ENCODE measurements at regions not wholly inside any gene's neighbourhood (a gene's known extent, or its start where the extent isn't known, plus 50 kb on each side); places are given as distances from the start of the nearest gene placed in this dataset.

- no peak for DNase-seq
Observed at GRCh38 chr20:39431091-39431880, 469.1 kb downstream of the DHX35 start.

DNA sequence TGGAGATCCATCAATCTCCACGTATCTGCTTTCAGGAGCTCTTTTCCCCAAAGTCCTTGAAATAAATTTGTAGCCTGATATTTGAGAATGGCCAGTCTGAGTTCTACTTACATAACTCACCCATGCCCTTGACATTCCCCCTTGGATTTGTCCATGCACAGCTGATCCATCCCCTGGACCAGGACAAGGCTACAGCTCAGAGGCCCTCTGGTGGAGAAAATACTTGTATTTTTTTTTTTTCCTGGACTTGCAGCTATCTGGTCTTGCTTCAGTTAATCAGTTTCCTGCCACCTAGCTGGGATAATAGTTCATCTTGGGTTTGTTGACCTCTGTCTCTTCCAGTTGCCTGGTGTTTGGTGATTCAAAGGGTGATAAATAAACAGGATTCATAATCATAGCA lies 467.6 kb downstream of the DHX35 start:
- DNase-seq, result peak; percentile 30

DNA sequence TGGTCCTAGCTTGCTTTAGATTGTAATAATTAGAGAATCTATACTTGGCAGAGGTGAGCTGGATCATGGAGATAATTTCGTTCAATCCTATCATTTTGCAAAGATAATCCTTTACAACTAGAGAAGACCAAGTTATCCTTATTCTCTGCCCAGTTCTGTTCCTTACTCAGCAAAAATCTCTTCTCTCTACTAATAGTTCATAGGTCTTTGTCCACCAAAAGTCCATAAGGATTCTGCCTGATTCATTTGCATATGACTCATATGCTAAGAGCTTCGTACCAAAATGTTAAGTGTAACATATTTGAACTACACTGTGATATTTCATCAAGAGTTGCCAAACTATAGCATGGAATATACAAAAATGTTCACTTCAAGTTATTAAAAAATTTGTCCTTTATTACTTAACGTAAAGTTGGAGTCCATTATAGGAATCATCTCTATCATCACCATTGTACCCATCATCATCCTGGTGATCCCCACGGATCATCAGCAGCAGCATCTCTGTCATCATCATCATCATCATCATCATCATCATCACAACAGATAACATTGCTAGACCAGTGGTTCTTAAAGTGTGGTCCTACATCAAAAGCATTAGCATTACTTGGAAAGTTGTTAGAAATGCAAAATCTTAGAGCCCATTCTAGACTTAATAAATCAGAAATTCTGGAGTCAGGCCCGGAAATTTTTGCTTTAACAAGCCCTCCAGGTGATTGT lies 463.0 kb downstream of the DHX35 start:
- no peak for DNase-seq

GRCh38 chr20:39421571-39422105 lies 459.5 kb downstream of the DHX35 start:
- DNase-seq, result no peak

DNA sequence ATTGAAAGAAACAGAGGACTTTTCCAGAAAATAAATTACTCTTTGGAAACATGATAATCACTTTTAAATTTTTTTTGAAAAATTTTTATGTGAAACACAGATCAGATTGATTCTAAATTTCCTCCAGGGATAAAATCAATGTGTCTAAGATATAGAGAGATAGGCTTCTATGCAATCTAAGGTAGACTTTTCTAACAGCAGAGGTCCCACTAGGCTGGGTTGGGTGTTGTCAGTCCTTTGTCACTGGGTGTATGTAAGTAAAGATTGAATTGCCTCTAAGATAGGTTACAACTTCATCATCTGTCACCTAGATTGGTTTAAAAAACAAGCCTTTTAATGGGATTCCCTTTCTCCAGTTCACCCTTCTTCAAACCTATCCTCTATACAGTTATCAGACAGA lies 449.9 kb downstream of the DHX35 start:
- no peak for DNase-seq

DNA sequence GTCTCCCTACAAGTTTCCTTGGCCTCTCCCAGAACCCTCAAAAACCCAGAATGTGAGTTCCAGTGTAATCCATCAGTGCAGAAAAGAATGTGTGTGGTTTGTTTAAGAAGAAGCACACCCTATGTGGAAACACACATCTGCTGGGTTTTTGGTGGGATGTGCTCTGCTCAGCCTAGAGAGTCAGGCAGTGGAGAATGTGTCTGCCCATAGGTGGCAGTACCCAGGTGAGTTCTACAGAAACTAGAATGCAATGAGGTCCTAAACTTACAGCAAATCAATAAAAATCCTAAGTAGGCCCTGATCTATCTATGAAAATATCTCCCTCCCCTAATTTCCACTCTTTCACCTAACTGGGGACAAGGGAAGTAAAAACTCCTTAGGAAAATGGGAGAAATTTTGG lies 437.3 kb downstream of the DHX35 start:
- no peak for DNase-seq

DNA sequence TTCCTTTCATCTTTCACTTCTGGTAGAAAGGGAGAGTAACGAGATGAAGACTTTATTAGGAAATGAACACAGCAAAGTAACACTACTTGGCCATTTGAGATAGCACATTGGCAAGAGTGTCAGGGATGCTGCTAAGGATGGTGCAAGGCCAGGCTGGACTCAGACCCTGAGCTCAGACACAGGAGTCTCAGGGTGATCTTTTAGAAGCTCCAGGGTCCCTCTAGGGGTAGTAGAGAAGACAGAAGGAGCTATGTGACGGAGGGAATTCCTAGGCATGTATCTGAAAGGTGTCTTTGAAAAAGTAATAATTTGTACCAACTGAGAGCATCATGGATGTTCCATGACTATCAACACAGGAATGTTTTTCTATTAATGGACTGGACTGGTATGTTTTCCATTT lies 436.5 kb downstream of the DHX35 start:
- DNase-seq, result no peak

- DNase-seq, result no peak
Observed at GRCh38 chr20:39397646-39398045, 435.5 kb downstream of the DHX35 start.

GRCh38 chr20:39395478-39396291 lies 433.5 kb downstream of the DHX35 start:
- no peak for DNase-seq

DNA sequence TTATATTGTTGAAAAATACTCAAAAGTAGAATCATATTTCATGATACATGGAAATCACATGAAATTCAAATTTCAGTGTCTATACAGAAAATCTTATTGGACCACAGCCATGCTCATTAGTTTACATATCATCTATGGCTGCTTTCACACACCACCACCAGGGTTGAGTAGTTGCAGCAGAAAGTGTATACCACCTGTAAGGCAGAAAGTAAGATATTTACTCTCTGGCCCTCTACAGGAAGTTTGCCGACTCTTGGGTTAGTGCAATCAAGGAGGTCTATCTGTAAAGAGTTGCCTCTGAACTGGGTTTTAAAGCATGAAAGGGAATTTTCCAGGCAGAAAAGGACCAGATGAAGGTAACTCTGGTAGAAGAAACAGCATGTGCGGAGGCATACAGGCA lies 432.3 kb downstream of the DHX35 start:
- DNase-seq, result no peak

DNA sequence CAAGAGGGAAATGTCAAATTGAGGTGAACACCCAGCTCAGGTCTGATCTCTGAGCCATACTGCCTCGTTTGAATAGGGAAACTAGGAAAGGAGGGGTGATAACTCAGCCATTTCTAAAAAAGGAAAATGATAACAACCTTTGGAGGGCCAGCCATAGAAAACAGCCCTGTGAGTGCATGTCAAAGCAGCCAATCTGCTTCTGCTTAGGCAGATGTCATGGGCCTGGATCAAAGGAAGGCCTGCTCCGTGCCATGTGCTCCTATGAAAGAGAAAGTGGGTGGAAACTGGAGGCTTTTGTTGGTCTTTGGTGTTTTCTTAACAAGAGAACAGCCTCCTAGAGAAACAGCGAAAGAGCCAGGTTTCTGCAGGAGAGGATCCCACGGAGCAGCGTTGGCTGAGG lies 428.0 kb downstream of the DHX35 start:
- no peak for DNase-seq

DNA sequence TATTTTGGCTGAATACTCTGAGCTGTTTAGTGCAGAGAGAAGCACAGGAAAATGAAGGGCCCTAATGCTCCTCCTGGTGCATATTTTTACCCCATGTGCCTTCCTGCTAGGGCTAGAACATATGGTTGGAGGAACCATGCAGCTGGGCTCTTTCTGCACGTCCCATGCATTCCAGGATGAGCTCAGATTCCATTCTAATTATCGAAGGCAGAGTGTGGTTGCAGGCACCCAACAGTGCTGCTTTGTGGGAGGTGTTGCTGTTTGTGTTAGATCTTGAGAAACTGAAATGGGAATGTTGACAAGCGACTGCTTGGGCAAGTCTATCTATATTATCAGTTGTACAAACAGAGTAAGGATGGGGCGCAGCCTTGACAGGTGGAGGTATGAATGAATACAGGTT lies 419.5 kb downstream of the DHX35 start:
- DNase-seq, result no peak

- no peak for DNase-seq
Observed at GRCh38 chr20:39378776-39379175, 416.6 kb downstream of the DHX35 start.

DNA sequence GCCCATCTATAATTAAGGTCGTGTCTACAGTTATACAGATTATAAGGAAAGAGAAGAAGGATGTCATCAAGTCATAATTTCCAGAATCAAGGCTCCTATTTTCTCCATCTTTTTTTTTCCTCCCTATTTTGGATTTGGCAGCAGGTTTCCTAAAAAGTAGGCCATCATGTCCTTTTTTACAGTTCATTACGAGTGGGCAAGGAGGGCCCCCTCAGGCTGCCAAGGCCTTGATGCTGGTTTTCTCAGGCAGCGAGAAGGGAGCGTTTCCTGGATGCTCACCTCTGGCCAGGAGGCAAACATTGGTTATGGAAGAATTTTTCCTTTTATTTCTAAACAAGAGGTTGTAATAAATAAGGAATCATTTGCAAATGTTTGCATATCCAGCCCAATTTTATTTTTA lies 414.6 kb downstream of the DHX35 start:
- DNase-seq, result no peak

DNA sequence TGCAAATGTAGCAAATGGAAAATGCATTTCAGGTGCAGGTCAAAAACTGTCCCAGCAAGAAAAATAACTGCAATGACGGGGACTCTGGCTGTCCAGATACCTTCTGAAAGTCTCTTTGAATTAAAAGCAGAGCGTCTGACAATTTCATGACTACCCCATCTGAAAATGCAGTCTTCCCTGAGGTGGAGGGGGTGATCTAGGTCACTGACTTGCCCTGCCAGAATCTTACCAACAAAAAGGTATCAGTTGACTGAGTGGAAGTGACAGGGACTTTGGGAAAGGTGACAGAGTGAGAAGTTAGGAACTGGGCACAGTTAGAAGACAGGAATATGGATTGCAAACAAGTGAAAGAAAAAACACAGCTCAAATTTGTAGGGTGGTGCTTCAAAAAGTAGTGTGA lies 402.2 kb downstream of the DHX35 start:
- DNase-seq, result no peak

GRCh38 chr20:39359981-39360620 lies 398.0 kb downstream of the DHX35 start:
- DNase-seq, result no peak

DNA sequence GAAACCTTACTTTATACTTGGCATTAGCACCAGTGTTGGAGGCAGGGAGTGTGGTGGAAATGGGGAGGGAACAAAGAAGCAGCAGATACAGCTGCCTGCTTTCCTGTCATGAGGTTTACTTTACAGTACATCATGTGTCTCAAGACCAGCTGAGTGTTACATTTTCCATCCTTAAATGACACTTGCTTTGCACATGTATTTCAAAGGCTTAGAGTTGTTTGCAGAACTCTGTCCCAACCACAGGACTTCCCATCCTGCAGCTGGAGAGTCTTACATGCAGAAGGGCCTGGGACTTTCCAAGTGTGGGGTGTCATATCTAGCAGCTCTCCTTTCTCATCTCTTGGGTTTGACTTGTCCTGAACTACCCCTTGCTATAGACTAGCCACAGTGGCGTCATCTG lies 395.9 kb downstream of the DHX35 start:
- DNase-seq, result no peak

- DNase-seq, result no peak
Observed at GRCh38 chr20:39356908-39357307, 394.8 kb downstream of the DHX35 start.

DNA sequence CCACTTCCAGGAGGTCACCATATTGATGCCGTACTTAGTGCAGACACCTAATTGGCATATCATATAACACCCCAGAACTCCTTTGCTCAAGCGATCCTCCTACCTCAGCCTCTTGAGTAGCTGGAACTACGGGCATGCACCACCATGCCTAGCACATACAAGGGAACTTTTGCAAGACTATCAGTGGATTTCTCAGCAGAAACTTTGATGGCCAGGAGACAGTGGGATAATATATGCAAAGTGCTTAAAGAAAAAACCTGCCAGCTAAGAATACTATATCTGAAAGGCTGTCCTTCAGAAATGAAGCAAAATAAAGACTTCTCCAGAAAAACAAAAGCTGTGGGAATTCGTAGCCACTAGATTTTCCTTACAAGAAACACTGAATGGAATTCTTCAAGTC lies 387.1 kb downstream of the DHX35 start:
- DNase-seq, result no peak

DNA sequence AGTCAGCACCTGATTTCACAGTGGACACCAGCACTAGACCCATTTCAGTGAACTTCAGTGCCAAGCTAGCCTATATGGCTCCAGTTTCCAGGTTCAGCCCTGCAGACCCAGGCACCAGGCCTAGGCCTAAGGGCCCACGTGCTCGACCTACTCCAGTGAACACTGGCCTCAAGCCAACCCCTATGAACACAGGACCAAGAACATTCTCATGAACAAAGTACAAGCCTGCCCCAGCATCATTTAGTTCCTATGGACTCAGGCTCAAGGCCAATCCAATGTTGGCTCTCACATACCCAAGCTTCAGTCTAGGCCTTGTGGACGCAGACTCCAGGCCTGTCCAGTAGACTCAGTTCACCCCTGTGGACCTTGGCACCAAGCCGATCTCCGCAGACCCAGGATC lies 385.5 kb downstream of the DHX35 start:
- DNase-seq, result no peak

GRCh38 chr20:39342463-39342862 lies 380.3 kb downstream of the DHX35 start:
- no peak for DNase-seq

- no peak for DNase-seq
Observed at GRCh38 chr20:39338469-39339376, 376.6 kb downstream of the DHX35 start.
